GM19397 (cell line): ENCODE measurements at regions not wholly inside any gene's neighbourhood (a gene's known extent, or its start where the extent isn't known, plus 50 kb on each side); places are given as distances from the start of the nearest gene placed in this dataset.
"Not testable (repeated sequence)": the region's sequence is repeated elsewhere in the genome, so short reads cannot be mapped to it uniquely, and the experiment has no call there.

Source experiments
- ATAC-seq: cut with Tn5 transposase; IDR thresholded peaks from one replicate; pipeline ENCODE4 v1.9.1; 2021; ENCODE audit warnings: mild to moderate bottlenecking, moderate library complexity; ENCODE audit not compliant: unreplicated experiment

DNA sequence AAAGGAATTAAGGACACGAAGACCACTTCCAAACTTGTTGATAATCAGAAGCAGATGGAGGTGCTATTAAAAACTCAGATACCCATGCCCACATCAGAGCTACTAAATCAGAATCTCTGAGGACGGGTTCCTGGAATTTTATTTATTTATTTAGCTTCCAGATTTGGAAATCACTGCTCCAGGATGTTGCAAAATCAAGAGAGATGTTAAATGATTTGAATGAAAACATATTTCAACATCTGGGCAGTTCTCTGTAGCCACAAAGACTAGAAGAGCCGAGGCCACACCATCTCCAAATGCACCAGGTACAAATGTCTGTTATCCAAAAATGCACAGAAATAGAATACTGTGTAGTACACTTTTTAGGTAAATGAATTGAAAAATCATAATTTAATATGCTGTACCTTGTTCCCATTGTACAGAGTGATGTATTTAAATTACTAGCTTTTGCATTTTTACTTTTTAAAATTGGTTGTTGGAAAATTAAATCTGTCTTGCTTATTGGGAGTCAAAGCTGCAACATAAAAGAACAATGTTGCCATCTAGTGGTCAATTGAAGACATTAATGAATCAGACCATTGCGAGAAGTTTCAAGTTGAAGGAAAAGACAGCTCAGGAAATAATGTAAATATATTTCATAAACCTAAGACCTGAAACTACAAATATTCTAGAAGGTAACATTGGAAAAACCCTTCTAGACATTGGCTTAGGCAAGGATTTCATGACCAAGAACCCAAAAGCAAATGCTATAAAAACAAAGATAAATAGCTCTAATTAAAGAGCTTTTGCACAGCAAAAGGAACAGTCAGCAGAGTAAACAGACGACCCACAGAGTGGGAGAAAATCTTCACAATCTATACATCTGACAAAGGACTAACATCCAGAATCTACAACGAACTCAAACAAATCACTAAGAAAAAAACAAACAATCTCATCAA lies 151.3 kb upstream of the TTC29 start:
- ATAC-seq: no peak

GRCh38 chr4:147101678-147102077 lies 156.0 kb upstream of the TTC29 start:
- no peak for ATAC-seq

- ATAC-seq: no peak
Measured at GRCh38 chr4:147102596-147102995, 156.9 kb upstream of the TTC29 start.

DNA sequence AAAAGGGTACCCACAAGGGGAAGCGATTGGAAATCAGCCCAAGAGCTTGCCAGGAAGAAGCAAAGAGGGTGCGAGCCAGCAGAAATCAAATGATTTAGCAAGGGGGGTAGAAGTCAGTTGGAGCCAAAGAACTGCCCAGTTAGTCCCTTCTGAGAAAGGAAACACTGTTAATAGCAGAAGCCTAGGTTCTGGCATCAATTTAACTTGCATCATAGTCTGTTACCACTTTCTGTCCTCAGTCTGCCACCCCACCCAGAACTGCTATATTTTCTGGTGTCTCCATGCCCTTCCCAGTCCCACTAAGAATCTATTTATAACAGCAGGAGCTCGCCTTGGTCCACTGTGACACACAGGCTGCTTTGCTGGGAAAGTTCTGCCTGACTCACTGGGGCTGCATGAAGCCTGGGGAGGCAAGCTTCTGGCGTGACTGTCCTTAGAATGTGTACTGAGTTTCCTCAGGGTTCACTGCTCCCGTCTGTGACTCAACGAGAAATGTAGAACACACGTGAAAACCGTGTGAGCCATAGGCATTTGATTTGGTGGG lies 157.8 kb upstream of the TTC29 start:
- no peak for ATAC-seq

DNA sequence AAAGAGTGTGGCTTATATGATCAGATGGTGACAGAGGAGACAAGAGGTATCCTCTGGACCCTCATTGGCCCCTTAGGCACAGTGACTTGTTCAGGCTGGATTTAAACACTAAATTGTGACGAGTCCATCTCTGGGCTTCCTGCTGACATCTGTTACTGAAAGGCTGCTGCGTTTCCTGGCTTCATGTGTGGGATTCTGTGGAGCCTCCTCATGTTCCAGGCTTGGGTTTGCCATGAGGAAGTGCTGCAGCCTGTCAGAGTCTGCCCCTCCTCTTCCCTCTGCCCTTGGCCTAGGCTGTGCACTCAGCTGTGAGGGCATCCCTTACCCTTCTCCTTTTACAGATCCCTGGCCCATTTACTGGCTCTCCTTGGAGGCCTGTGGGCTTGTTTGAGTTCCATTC lies 159.1 kb upstream of the TTC29 start:
- ATAC-seq: no peak

- no peak for ATAC-seq
Measured at GRCh38 chr4:147108409-147108808, 162.7 kb upstream of the TTC29 start.

GRCh38 chr4:147109800-147110199 lies 164.1 kb upstream of the TTC29 start:
- no peak for ATAC-seq

- no peak for ATAC-seq
Measured at GRCh38 chr4:147110473-147111367, 165.1 kb upstream of the TTC29 start.

DNA sequence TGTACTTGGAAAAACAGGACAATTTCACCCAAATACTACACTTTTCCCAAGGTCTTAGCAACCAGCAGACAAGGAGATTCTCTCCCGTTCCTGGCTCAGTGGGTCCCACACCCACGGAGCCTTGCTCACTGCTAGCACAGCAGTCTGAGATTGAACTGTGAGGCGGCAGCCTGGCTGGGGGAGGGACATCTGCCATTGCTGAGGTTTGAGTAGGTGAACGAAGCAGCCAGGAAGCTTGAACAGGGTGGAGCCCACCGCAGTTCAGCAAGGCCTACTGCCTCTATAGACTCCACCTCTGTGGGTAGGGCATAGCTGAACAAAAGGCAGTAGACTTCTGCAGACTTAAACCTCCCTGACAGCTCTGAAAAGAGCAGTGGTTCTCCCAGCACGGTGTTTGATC lies 166.5 kb upstream of the TTC29 start:
- ATAC-seq: not testable (repeated sequence)

GRCh38 chr4:147117431-147117830 lies 171.8 kb upstream of the TTC29 start:
- no peak for ATAC-seq

DNA sequence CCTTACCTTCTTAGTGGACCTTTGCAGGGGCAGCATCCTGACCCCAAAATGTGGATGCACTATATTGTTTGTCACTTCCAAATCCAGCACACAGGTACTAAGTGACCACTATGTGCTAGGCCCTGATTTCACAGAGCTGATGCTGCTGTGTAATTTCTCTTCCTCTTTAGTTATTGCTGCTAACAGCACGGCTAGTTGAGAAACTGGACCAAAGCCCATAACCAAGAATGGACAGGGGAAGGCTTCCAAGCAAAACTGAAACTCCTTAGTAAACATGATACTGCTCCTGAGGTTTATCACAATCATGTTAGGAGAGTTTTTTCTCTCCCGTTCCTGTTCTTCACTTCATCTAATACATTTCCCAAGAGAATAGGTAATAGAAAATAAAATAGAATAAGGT lies 172.9 kb upstream of the TTC29 start:
- ATAC-seq: no peak

DNA sequence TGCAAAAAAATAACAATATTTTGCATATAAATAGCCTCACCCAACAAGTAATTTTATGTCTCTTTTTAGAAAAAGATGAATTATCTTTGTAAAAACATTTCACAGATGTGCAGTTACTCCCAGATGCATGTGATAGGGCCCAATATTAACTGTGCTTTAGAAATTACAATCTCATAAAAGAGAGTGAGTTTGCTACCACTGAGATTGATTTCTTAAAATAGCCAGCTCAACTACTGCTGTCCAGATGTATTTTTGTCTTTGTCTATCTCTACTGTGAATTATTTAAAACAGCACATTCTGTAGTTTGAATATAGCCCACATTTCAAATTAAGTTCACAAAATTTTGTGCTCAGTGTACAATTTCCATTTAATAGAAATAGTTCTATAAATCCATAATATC lies 177.0 kb upstream of the TTC29 start:
- no peak for ATAC-seq

GRCh38 chr4:147123146-147123545 lies 177.5 kb upstream of the TTC29 start:
- no peak for ATAC-seq

DNA sequence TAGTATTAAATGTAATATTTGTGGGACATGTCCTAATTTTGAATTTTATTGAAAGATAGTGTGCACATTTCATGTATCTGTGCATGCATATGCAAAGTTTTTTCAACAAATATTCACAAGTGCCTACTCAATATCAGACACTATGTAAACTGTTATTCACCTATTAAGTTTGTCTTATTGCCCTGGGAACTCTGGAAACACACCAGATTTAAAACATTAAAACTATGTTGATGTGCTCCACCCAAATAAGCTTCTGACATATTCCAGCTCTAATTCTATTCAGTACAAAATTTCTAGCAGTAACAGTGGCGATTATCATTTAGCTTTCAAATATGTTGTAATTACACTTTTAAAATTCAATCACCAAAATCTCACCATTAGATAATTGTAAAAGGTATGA lies 183.1 kb upstream of the TTC29 start:
- no peak for ATAC-seq

DNA sequence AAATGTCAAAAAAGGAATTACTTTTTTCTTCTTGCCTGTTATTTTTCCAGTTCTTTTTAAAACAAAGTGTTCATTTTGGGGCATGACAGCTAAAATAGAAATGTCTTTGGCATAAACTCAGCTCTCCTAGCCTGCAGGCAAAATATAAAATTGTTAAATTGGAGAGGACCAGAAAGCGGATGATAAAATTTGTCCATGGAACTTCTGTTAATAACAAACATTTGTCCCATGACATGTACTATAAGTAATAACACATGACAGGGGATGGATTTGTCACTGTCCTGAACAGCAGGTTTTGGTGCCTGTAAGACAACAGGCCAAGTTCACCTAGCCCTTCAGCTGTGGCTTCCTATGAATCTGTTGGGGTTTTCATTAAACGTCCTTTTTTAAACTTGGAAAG lies 184.0 kb upstream of the TTC29 start:
- ATAC-seq: no peak

DNA sequence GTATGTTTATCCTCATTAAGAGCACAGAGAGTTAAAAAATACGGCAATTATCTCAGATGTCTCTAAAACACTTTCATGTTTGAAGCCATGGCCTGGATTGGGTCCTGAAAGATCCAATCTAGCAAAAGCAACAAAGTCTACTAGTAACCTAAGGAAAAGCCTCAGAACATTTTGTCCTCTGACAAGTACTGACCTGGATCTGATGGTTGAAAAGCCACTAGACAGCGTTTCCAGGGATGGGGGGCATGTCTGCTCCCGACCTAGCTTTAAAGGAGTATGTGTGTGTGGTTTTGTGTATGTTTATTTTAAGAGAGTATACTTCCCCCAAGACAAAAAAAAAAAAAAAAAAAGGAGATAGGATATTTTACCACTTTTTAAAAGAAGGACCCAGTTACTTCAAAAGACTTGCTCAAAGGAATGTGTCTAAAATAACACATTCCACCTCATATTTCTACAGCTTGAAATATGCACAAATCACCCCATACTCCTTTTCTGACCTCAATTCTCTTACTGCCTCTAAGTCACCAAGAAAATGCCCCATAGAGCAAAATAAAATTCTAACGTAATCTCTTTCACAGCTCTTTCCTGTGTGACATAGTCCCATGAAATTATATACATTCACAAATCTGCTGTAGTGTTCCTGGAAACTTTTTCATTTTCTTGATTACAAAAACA lies 189.0 kb upstream of the TTC29 start:
- ATAC-seq: no peak

DNA sequence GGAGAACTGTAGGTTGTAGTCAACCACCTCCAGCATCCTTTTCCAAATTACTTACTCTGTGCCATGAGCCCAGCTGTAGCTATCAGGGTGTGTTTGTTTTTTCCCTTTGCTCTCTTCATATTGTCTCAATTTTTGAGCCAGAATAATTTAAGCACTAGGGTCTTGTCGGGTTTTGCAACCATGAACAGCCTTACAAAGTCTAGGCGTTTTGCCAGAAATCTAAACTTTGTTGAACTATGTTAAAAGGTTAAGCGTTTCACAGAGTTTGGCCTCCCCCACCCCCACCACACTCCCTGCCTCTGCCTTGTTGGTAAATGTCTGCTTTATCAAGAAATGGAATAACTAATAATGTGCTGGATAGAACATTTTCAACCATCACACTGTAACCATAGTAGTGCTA lies 190.6 kb upstream of the TTC29 start:
- no peak for ATAC-seq

- ATAC-seq: no peak
Measured at GRCh38 chr4:147136751-147137150, 191.1 kb upstream of the TTC29 start.

- no peak for ATAC-seq
Measured at GRCh38 chr4:147137280-147137679, 191.6 kb upstream of the TTC29 start.

GRCh38 chr4:147138171-147138570 lies 192.5 kb upstream of the TTC29 start:
- no peak for ATAC-seq
